Liver (tissue), 8 donors: ENCODE measurements at regions not wholly inside any gene's neighbourhood (a gene's known extent, or its start where the extent isn't known, plus 50 kb on each side); places are given as distances from the start of the nearest gene placed in this dataset.

Experiments used
- DNase-seq: peaks from one replicate; pipeline ENCODE4 v3.0.0-alpha.2; 2017; ENCODE audit warnings: low spot score
- H3K27ac ChIP-seq, 2 donors: one replicate each; pipeline ENCODE4 v1.7.0; 2013; ENCODE audit warnings: inconsistent platforms in 2 of 2, low read length in 2 of 2, control low read depth in 1 of 2, low read depth in 1 of 2, mild to moderate bottlenecking in 1 of 2
- H3K27me3 ChIP-seq, 4 donors: one replicate each; pipeline versions ENCODE4 v1.6.1 to v1.7.0; 2013; ENCODE audit warnings: low read length in 3 of 4, inconsistent platforms in 1 of 4, mild to moderate bottlenecking in 1 of 4, moderate library complexity in 1 of 4; ENCODE audit not compliant: control insufficient read depth in 4 of 4, insufficient read depth in 4 of 4
- H3K36me3 ChIP-seq, 4 donors: one replicate each; pipeline versions ENCODE4 v1.6.1 to v1.7.0; 2013; ENCODE audit warnings: low read length in 3 of 4, mild to moderate bottlenecking in 3 of 4, low read depth in 1 of 4, moderate library complexity in 1 of 4; ENCODE audit not compliant: control insufficient read depth in 4 of 4, insufficient read depth in 3 of 4
- H3K4me1 ChIP-seq, 4 donors: one replicate each; pipeline versions ENCODE4 v1.6.1 to v1.7.0; 2013; ENCODE audit warnings: low read length in 3 of 4, mild to moderate bottlenecking in 3 of 4, moderate library complexity in 1 of 4; ENCODE audit not compliant: control insufficient read depth in 4 of 4, insufficient read depth in 4 of 4
- H3K4me3 ChIP-seq, 3 donors: one replicate each; pipeline versions ENCODE4 v1.6.1 to v1.7.0; 2013; ENCODE audit warnings: low read length in 3 of 3, control low read depth in 1 of 3, low read depth in 1 of 3, mild to moderate bottlenecking in 1 of 3
- H3K9ac ChIP-seq, 2 donors: one replicate each; pipeline ENCODE4 v1.7.0; 2013; ENCODE audit warnings: low read length in 2 of 2, mild to moderate bottlenecking in 2 of 2, moderate library complexity in 2 of 2, control low read depth in 1 of 2, low read depth in 1 of 2
- H3K9me3 ChIP-seq, 4 donors: one replicate each; pipeline versions ENCODE4 v1.6.1 to v1.7.0; 2013; ENCODE audit warnings: low read length in 3 of 4; ENCODE audit not compliant: control insufficient read depth in 4 of 4
- EGR1 ChIP-seq, 2 donors: IDR thresholded peaks; 2 replicates each; pipeline ENCODE4 v1.6.1; 2016 to 2018; ENCODE audit warnings: antibody characterized with exemption in 2 of 2, low read depth in 2 of 2
- FOXA1 ChIP-seq: IDR thresholded peaks from 2 replicates; pipeline ENCODE4 v1.6.1; 2016; ENCODE audit warnings: antibody characterized with exemption
- FOXA2 ChIP-seq: IDR thresholded peaks from 2 replicates; pipeline ENCODE4 v1.6.1; 2016; ENCODE audit warnings: antibody characterized with exemption
- GABPA ChIP-seq, 2 donors: IDR thresholded peaks in 1 of 2; conservative IDR thresholded peaks in 1 of 2; 2 replicates each; pipeline ENCODE4 v1.6.1; 2016; ENCODE audit warnings: antibody characterized with exemption in 2 of 2, mild to moderate bottlenecking in 1 of 2, moderate library complexity in 1 of 2
- HNF4A ChIP-seq, 2 donors: conservative IDR thresholded peaks; 2 replicates each; pipeline ENCODE4 v1.6.1; 2016; ENCODE audit warnings: antibody characterized with exemption in 2 of 2, mild to moderate bottlenecking in 2 of 2
- HNF4G ChIP-seq: IDR thresholded peaks from 2 replicates; pipeline ENCODE4 v1.6.1; 2016; ENCODE audit warnings: antibody characterized with exemption
- JUND ChIP-seq, 2 donors: IDR thresholded peaks; 2 replicates each; pipeline ENCODE4 v1.6.1; 2016; ENCODE audit warnings: antibody characterized with exemption in 2 of 2
- NR2F2 ChIP-seq: IDR thresholded peaks from 2 replicates; pipeline ENCODE4 v1.6.1; 2016; ENCODE audit warnings: antibody characterized with exemption
- RAD21 ChIP-seq, 2 donors: IDR thresholded peaks; 2 replicates each; pipeline ENCODE4 v1.6.1; 2016; ENCODE audit warnings: antibody characterized with exemption in 2 of 2, mild to moderate bottlenecking in 2 of 2
- RXRA ChIP-seq, 2 donors: IDR thresholded peaks; 2 replicates each; pipeline ENCODE4 v1.6.1; 2017 to 2018; ENCODE audit warnings: antibody characterized with exemption in 2 of 2, mild to moderate bottlenecking in 1 of 2
- SP1 ChIP-seq: IDR thresholded peaks from 2 replicates; pipeline ENCODE4 v1.6.1; 2018; ENCODE audit warnings: antibody characterized with exemption, mild to moderate bottlenecking
- TAF1 ChIP-seq: conservative IDR thresholded peaks from 2 replicates; pipeline ENCODE4 v1.6.1; 2016; ENCODE audit warnings: antibody characterized with exemption, mild to moderate bottlenecking
- YY1 ChIP-seq: IDR thresholded peaks from 2 replicates; pipeline ENCODE4 v1.6.1; 2016; ENCODE audit warnings: antibody characterized with exemption, mild to moderate bottlenecking
- WGBS: extraction: QIAGEN DNeasy Blood & Tissue Kit; methylation state at CpG from one replicate; pipeline ENCODE4 v1.1.7; 2013; 5-methylcytosine and 5-hydroxymethylcytosine counted together
- TF ChIP-seq, protein P1 (sequence below): IDR thresholded peaks from 2 replicates; pipeline ENCODE4 v1.6.1; 2016; ENCODE audit warnings: antibody characterized with exemption
- TF ChIP-seq, protein P2 (sequence below): IDR thresholded peaks from 2 replicates; pipeline ENCODE4 v1.6.1; 2016; ENCODE audit warnings: antibody characterized with exemption
- TF ChIP-seq, protein P3 (sequence below): fragments of 150-350 bp; IDR thresholded peaks from 2 replicates; pipeline ENCODE4 v1.5.1; 2017; ENCODE audit warnings: improper control_type of control experiment, low read depth, low read length; ENCODE audit not compliant: missing input control
- TF ChIP-seq, protein P4 (sequence below): IDR thresholded peaks from 2 replicates; pipeline ENCODE4 v1.6.1; 2016; ENCODE audit warnings: antibody characterized with exemption, mild to moderate bottlenecking
- TF ChIP-seq, protein P5 (sequence below): IDR thresholded peaks from 2 replicates; pipeline ENCODE4 v1.6.1; 2016; ENCODE audit warnings: antibody characterized with exemption
- donor health status: healthy.
- donor health status: healthy.
- donor health status: healthy.
- donor health status: healthy.
- donor health status: healthy.

DNA sequence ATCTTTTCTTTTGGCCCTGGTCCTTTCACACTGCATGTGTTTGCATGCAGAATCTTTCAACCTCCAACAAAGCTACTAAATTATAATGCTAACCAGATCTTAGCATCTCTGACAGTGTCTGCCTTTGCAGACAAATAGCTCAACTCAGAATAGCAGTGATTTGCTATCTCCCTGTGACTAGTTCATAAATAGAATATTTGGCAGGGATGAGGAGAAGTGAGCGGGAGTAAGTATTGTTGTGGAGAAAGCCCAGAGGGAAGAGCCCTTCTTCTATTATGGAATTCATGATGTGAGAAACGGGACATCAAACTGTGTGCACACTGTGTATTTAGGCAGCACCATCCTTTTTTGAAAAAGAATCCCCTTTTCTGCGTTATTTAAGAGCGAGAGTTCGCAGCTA lies 288.0 kb upstream of the CHORDC1 start:
- no peaks in the 10 kb centered on the region for H3K36me3 ChIP-seq
- no peaks in the 10 kb centered on the region for H3K9me3 ChIP-seq
- no peaks in the 10 kb centered on the region for H3K27me3 ChIP-seq
- DNase-seq, result no peak
- H3K27ac ChIP-seq, result no peak overlapping the region
- no peak overlapping the region for H3K9ac ChIP-seq
- TF ChIP-seq HNF4G (no peak), SP1 (no peak), RAD21 (IDR thresholded peaks at IDR 0.05) (no peak), JUND (IDR thresholded peaks at IDR 0.05) (no peak), GABPA (IDR thresholded peaks at IDR 0.05 in 1 of 2, conservative IDR thresholded peaks at IDR 0.05 in 1 of 2) (no peak), RXRA (IDR thresholded peaks at IDR 0.05) (no peak)
- TF ChIP-seq, protein P1, sequence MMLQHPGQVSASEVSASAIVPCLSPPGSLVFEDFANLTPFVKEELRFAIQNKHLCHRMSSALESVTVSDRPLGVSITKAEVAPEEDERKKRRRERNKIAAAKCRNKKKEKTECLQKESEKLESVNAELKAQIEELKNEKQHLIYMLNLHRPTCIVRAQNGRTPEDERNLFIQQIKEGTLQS, result no peak
- TF ChIP-seq, protein P2, sequence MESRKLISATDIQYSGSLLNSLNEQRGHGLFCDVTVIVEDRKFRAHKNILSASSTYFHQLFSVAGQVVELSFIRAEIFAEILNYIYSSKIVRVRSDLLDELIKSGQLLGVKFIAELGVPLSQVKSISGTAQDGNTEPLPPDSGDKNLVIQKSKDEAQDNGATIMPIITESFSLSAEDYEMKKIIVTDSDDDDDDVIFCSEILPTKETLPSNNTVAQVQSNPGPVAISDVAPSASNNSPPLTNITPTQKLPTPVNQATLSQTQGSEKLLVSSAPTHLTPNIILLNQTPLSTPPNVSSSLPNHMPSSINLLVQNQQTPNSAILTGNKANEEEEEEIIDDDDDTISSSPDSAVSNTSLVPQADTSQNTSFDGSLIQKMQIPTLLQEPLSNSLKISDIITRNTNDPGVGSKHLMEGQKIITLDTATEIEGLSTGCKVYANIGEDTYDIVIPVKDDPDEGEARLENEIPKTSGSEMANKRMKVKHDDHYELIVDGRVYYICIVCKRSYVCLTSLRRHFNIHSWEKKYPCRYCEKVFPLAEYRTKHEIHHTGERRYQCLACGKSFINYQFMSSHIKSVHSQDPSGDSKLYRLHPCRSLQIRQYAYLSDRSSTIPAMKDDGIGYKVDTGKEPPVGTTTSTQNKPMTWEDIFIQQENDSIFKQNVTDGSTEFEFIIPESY, result no peak
- H3K4me3 ChIP-seq, result no peak overlapping the region
- no peaks in the 10 kb centered on the region for H3K4me1 ChIP-seq
- 91% methylated on average over 5 of the region's 5 CpGs for WGBS

DNA sequence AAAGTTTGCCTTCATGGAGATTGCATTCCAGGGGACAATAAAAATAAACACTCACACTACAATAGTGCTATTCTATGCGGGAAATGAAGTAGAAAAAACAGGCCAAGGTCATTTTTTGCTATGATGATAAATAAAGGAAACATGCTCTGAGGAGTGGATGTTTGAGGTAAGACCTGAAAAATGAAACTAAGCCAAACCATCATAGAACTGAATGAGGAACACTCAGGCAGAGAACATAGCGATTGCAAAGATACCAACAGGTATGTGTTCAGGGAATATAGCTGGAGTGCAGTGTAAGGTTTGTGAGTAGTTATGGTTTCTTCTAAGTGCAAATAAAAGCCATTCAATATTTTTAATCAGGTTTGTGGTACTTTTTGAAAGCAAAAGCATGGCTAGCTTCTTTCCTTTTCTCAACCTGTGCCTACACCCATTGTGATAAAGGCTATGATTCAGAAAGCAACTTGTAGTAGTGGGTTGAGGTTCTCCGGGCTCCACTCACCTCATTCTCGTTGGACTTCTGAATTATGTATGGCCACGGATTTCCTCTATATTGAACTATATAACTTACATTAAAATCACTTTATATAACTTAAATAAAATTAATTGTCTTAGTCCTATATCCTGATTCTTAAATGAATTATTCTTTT lies 278.2 kb upstream of the CHORDC1 start:
- 57% methylated on average over 5 of the region's 5 CpGs for WGBS
- no peak overlapping the region for H3K9ac ChIP-seq
- TF ChIP-seq, protein P3, sequence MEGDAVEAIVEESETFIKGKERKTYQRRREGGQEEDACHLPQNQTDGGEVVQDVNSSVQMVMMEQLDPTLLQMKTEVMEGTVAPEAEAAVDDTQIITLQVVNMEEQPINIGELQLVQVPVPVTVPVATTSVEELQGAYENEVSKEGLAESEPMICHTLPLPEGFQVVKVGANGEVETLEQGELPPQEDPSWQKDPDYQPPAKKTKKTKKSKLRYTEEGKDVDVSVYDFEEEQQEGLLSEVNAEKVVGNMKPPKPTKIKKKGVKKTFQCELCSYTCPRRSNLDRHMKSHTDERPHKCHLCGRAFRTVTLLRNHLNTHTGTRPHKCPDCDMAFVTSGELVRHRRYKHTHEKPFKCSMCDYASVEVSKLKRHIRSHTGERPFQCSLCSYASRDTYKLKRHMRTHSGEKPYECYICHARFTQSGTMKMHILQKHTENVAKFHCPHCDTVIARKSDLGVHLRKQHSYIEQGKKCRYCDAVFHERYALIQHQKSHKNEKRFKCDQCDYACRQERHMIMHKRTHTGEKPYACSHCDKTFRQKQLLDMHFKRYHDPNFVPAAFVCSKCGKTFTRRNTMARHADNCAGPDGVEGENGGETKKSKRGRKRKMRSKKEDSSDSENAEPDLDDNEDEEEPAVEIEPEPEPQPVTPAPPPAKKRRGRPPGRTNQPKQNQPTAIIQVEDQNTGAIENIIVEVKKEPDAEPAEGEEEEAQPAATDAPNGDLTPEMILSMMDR, result no peak
- TF ChIP-seq EGR1 (IDR thresholded peaks at IDR 0.05; ENCODE audit: low read depth in 2 of 2), result no peak
- no peak for TF ChIP-seq HNF4A (conservative IDR thresholded peaks at IDR 0.05)
- TF ChIP-seq TAF1, result no peak
- no peak for TF ChIP-seq RAD21 (IDR thresholded peaks at IDR 0.05)
- TF ChIP-seq, protein P4, sequence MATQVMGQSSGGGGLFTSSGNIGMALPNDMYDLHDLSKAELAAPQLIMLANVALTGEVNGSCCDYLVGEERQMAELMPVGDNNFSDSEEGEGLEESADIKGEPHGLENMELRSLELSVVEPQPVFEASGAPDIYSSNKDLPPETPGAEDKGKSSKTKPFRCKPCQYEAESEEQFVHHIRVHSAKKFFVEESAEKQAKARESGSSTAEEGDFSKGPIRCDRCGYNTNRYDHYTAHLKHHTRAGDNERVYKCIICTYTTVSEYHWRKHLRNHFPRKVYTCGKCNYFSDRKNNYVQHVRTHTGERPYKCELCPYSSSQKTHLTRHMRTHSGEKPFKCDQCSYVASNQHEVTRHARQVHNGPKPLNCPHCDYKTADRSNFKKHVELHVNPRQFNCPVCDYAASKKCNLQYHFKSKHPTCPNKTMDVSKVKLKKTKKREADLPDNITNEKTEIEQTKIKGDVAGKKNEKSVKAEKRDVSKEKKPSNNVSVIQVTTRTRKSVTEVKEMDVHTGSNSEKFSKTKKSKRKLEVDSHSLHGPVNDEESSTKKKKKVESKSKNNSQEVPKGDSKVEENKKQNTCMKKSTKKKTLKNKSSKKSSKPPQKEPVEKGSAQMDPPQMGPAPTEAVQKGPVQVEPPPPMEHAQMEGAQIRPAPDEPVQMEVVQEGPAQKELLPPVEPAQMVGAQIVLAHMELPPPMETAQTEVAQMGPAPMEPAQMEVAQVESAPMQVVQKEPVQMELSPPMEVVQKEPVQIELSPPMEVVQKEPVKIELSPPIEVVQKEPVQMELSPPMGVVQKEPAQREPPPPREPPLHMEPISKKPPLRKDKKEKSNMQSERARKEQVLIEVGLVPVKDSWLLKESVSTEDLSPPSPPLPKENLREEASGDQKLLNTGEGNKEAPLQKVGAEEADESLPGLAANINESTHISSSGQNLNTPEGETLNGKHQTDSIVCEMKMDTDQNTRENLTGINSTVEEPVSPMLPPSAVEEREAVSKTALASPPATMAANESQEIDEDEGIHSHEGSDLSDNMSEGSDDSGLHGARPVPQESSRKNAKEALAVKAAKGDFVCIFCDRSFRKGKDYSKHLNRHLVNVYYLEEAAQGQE, result no peak
- TF ChIP-seq GABPA (IDR thresholded peaks at IDR 0.05 in 1 of 2, conservative IDR thresholded peaks at IDR 0.05 in 1 of 2), result no peak
- TF ChIP-seq RXRA (IDR thresholded peaks at IDR 0.05), result no peak
- TF ChIP-seq, protein P2, result no peak
- no peak for TF ChIP-seq HNF4G
- TF ChIP-seq SP1, result no peak
- no peak for TF ChIP-seq NR2F2
- TF ChIP-seq YY1, result no peak
- TF ChIP-seq FOXA1, result no peak
- no peak for TF ChIP-seq JUND (IDR thresholded peaks at IDR 0.05)
- TF ChIP-seq, protein P5, sequence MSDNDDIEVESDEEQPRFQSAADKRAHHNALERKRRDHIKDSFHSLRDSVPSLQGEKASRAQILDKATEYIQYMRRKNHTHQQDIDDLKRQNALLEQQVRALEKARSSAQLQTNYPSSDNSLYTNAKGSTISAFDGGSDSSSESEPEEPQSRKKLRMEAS, result no peak
- TF ChIP-seq, protein P1, result no peak
- TF ChIP-seq FOXA2, result no peak
- H3K4me3 ChIP-seq, result no peak overlapping the region
- peaks cover 0 to 6% (median 0%) of the 10 kb centered on the region in 4 donors for H3K9me3 ChIP-seq
- H3K27ac ChIP-seq, result no peak overlapping the region
- H3K27me3 ChIP-seq, result no peaks in the 10 kb centered on the region
- no peaks in the 10 kb centered on the region for H3K36me3 ChIP-seq
- no peaks in the 10 kb centered on the region for H3K4me1 ChIP-seq
- no peak for DNase-seq
